K562 (cell line): ENCODE measurements at regions not wholly inside any gene's neighbourhood (a gene's known extent, or its start where the extent isn't known, plus 50 kb on each side); places are given as distances from the start of the nearest gene placed in this dataset.

ENCODE experiments used
- ATAC-seq: fragments of 200-7000 bp; cut with Tn5 transposase; 3 replicates; pipeline ENCODE4 v1.9.1; 2020; ENCODE audit warnings: moderate library complexity
- BruUV-seq: library from RNA; stranded (reverse); fragments of 400-500 nt; replicated peaks from 2 replicates; lab custom pipeline; 2021; lab: Mats Ljungman, UMichigan
- CTCF ChIA-PET: fragments of 300-600 bp; formaldehyde crosslinking; extraction: SDS; loops from one replicate; lab custom pipeline; 2021; ENCODE audit warnings: low intra/inter-chr PET ratio; lab: Yijun Ruan, JAX
- POLR2A ChIA-PET: fragments of 300-600, 350-650 bp; sonication (Branson Sonifier 250); formaldehyde crosslinking; extraction: SDS; loops from one replicate; lab custom pipeline; 2021; ENCODE audit warnings: antibody characterized with exemption, inconsistent platforms; lab: Yijun Ruan, JAX
- DNase-seq, 4 experiments: peaks; one replicate each; pipeline versions ENCODE4 v3.0.0 to v3.0.0-alpha.2; 2011 to 2018; ENCODE audit warnings: low spot score in 3 of 4, mixed read lengths in 3 of 4; ENCODE audit errors: extremely low read depth in 1 of 4
- FAIRE-seq: peaks from 2 replicates; lab custom pipeline; 2011; peaks lifted over from hg19 to GRCh38; lab: Jason Lieb, UNC
- H2AFZ ChIP-seq: 2 replicates; pipeline ENCODE4 v1.6.0; 2011; ENCODE audit warnings: low read depth, low read length, control low read depth, inconsistent platforms
- H3K27ac ChIP-seq: fragments of 200-600 bp; 3 replicates; pipeline ENCODE4 v1.8.0; 2011; ENCODE audit warnings: low read depth, mild to moderate bottlenecking, control low read depth, inconsistent platforms, low read length, moderate library complexity, mixed read lengths; ENCODE audit errors: extremely low read depth
- H3K27me3 ChIP-seq, 2 experiments: fragments of 300-600 bp in 1 of 2; 2 replicates in 1 of 2; 3 replicates in 1 of 2; pipeline versions ENCODE4 v1.6.0 to v1.8.0; 2011; ENCODE audit warnings: inconsistent platforms in 2 of 2, low read length in 2 of 2, mild to moderate bottlenecking in 1 of 2, mixed read lengths in 1 of 2, moderate library complexity in 1 of 2; ENCODE audit not compliant: control insufficient read depth in 2 of 2, insufficient read depth in 2 of 2
- H3K36me3 ChIP-seq: fragments of 300-600 bp; 3 replicates; pipeline ENCODE4 v1.8.0; 2011; ENCODE audit warnings: mild to moderate bottlenecking, low read length, inconsistent platforms; ENCODE audit not compliant: control insufficient read depth, insufficient read depth
- H3K4me1 ChIP-seq, 2 experiments: fragments of 200-600 bp in 1 of 2; replicated peaks in 1 of 2; 2 replicates in 1 of 2; 3 replicates in 1 of 2; pipeline versions ENCODE4 v1.5.1 to v1.8.0; 2011; ENCODE audit warnings: inconsistent platforms in 2 of 2, low read length in 2 of 2, mild to moderate bottlenecking in 1 of 2, mixed read lengths in 1 of 2, moderate library complexity in 1 of 2; ENCODE audit not compliant: control insufficient read depth in 2 of 2, insufficient read depth in 2 of 2
- H3K4me2 ChIP-seq: 2 replicates; pipeline ENCODE4 v1.6.1; 2011; ENCODE audit warnings: low read length, control low read depth, inconsistent platforms, mixed read lengths; ENCODE audit not compliant: insufficient read depth
- H3K4me3 ChIP-seq: fragments of 200-600 bp; sonication (generic), shearing (Covaris generic); 2 replicates; pipeline ENCODE4 v1.5.1; 2016; ENCODE audit warnings: control low read depth, inconsistent platforms
- H3K79me2 ChIP-seq: fragments of 200-600 bp; 3 replicates; pipeline ENCODE4 v1.8.0; 2011; ENCODE audit warnings: low read length, inconsistent platforms; ENCODE audit not compliant: control insufficient read depth, insufficient read depth
- H3K9ac ChIP-seq, 2 experiments: 2 replicates each; pipeline versions ENCODE4 v1.6.0 to v1.6.1; 2011; ENCODE audit warnings: low read depth in 2 of 2, low read length in 2 of 2, control low read depth in 1 of 2, inconsistent platforms in 1 of 2, mild to moderate bottlenecking in 1 of 2, mixed read lengths in 1 of 2; ENCODE audit not compliant: insufficient read depth in 1 of 2
- H3K9me1 ChIP-seq: one replicate; pipeline ENCODE4 v1.6.0; 2011; ENCODE audit warnings: inconsistent platforms, mild to moderate bottlenecking, low read length, moderate library complexity; ENCODE audit not compliant: control insufficient read depth, insufficient read depth
- H3K9me3 ChIP-seq: replicated peaks from 2 replicates; pipeline ENCODE4 v1.5.1; 2011; ENCODE audit warnings: low read depth, low read length, inconsistent platforms; ENCODE audit not compliant: control insufficient read depth, insufficient read depth
- H4K20me1 ChIP-seq: replicated peaks from 2 replicates; pipeline ENCODE4 v1.6.1; 2011; ENCODE audit warnings: low read length, inconsistent platforms, mixed read lengths; ENCODE audit not compliant: control insufficient read depth, insufficient read depth
- DACH1 ChIP-seq: fragments of 450-650 bp; IDR thresholded peaks from 2 replicates; pipeline ENCODE4 v1.6.1; 2018; ENCODE audit not compliant: partially characterized antibody
- DIDO1 ChIP-seq: fragments of 450-650 bp; IDR thresholded peaks from 2 replicates; pipeline ENCODE4 v1.6.1; 2016; ENCODE audit warnings: low read depth, missing biosample characterization, missing genetic modification characterization
- FOXM1 ChIP-seq, 2 experiments: fragments of 450-650 bp in 1 of 2; sonication (generic) in 1 of 2; formaldehyde crosslinking in 1 of 2; IDR thresholded peaks; 2 replicates each; pipeline versions ENCODE4 v1.6.1 to v1.9.0; 2017 to 2022; ENCODE audit warnings: low read depth in 2 of 2, mild to moderate bottlenecking in 2 of 2, missing genetic modification reagents in 1 of 2, moderate library complexity in 1 of 2
- MCM2 ChIP-seq: fragments of 450-650 bp; IDR thresholded peaks from 2 replicates; pipeline ENCODE4 v1.6.1; 2017; ENCODE audit warnings: low read depth, mild to moderate bottlenecking
- MCM7 ChIP-seq, 2 experiments: fragments of 450-650 bp; IDR thresholded peaks; 2 replicates each; pipeline ENCODE4 v1.6.1; 2016 to 2018
- MTF1 ChIP-seq: fragments of 250-450 bp; sonication (Bioruptor Pico); IDR thresholded peaks from 2 replicates; pipeline ENCODE4 v1.9.0; 2021; ENCODE audit warnings: moderate library complexity, mild to moderate bottlenecking, inconsistent platforms, borderline replicate concordance
- NCOA6 ChIP-seq: fragments of 450-650 bp; IDR thresholded peaks from 2 replicates; pipeline ENCODE4 v1.6.1; 2017; ENCODE audit warnings: mild to moderate bottlenecking
- PML ChIP-seq: IDR thresholded peaks from 2 replicates; pipeline ENCODE4 v1.6.1; 2012; ENCODE audit warnings: low read length, inconsistent platforms
- POLR2B ChIP-seq: fragments of 450-650 bp; IDR thresholded peaks from 2 replicates; pipeline ENCODE4 v1.6.1; 2018; ENCODE audit warnings: low read depth; ENCODE audit not compliant: partially characterized antibody
- SMC3 ChIP-seq: conservative IDR thresholded peaks from 2 replicates; pipeline ENCODE4 v1.6.1; 2011; ENCODE audit warnings: low read depth, low read length, improper control_type of control experiment; ENCODE audit not compliant: insufficient read depth
- TAF15 ChIP-seq: fragments of 200-400 bp; formaldehyde crosslinking; IDR thresholded peaks from 2 replicates; pipeline ENCODE4 v1.6.1; 2017; ENCODE audit warnings: mild to moderate bottlenecking, low read depth, low read length, moderate library complexity
- ZBTB1 ChIP-seq: sonication (generic); formaldehyde crosslinking; IDR thresholded peaks from 2 replicates; pipeline ENCODE4 v1.8.1; 2023; ENCODE audit warnings: missing genetic modification reagents, low read depth, mild to moderate bottlenecking, borderline replicate concordance
- ZC3H11A ChIP-seq: IDR thresholded peaks from 2 replicates; pipeline ENCODE4 v1.6.1; 2012; ENCODE audit warnings: low read depth, low read length, improper control_type of control experiment
- ZNF143 ChIP-seq: sonication (generic); formaldehyde crosslinking; IDR thresholded peaks from 2 replicates; pipeline ENCODE4 v1.9.0; 2022; ENCODE audit warnings: mild to moderate bottlenecking, missing genetic modification reagents
- WGBS: fragments of 100-300 bp; shearing (Covaris generic); methylation state at CpG from one replicate; pipeline ENCODE4 v1.1.6; 2016; ENCODE audit warnings: low coverage, mixed read lengths; ENCODE audit not compliant: insufficient coverage; ENCODE audit errors: missing lambda C conversion rate; 5-methylcytosine and 5-hydroxymethylcytosine counted together
- in situ Hi-C: fragments of 300-500 bp; cut with MboI; formaldehyde crosslinking; loops from 4 replicates; pipeline ENCODE4 v1.15.0; 2018; ENCODE audit warnings: inconsistent platforms, mixed read lengths
- intact Hi-C: fragments of 100-400 bp; cut with micrococcal nuclease; formaldehyde crosslinking; loops from 2 replicates; pipeline ENCODE4 v1.14.2; 2022
- TF ChIP-seq, protein P1 (sequence below), 2 experiments: IDR thresholded peaks; 2 replicates each; pipeline ENCODE4 v1.6.1; 2011; ENCODE audit warnings: borderline replicate concordance in 1 of 2, control low read depth in 1 of 2, low read depth in 1 of 2, low read length in 1 of 2, mild to moderate bottlenecking in 1 of 2, mixed read lengths in 1 of 2, moderate library complexity in 1 of 2; ENCODE audit not compliant: insufficient read depth in 1 of 2, insufficient read length in 1 of 2, poor library complexity in 1 of 2, severe bottlenecking in 1 of 2; ENCODE audit errors: extremely low read depth in 1 of 2
- TF ChIP-seq, protein P2 (sequence below), 3 experiments: IDR thresholded peaks in 2 of 3; conservative IDR thresholded peaks in 1 of 3; 2 replicates each; pipeline ENCODE4 v1.5.1; 2011 to 2012; ENCODE audit warnings: low read length in 3 of 3, mild to moderate bottlenecking in 3 of 3, control low read depth in 2 of 3, improper control_type of control experiment in 1 of 3, inconsistent platforms in 1 of 3, low read depth in 1 of 3, mixed read lengths in 1 of 3, moderate library complexity in 1 of 3; ENCODE audit not compliant: insufficient read depth in 2 of 3
- TF ChIP-seq, protein P3 (sequence below): fragments of 450-650 bp; formaldehyde crosslinking; IDR thresholded peaks from 2 replicates; pipeline ENCODE4 v1.4.0; 2020; ENCODE audit warnings: mild to moderate bottlenecking, moderate library complexity
- TF ChIP-seq, protein P4 (sequence below): sonication (generic); formaldehyde crosslinking; IDR thresholded peaks from 2 replicates; pipeline ENCODE4 v1.9.0; 2022; ENCODE audit warnings: mild to moderate bottlenecking, missing genetic modification reagents

DNA sequence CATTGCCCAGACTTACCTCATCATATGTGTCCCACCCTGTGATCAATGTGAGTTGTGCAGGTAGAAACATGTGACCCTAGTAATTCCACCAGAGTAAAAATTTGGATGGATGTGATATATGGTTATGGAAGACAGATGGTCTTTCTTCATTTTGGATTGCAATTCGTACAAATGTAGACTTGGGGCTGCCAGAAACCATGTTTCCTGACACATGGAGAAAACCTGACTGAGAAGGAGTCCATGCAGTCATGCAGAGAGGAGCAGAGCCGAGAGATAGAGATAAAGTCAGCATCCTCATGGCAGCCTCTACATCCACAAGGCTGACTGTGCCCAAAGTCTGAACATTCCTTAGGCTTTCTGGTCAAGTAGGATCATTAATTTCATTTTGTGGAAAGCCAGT lies 678.1 kb upstream of the KIRREL3 start:
- H3K4me1 ChIP-seq, result no peaks in the 10 kb centered on the region
- DNase-seq (no peak), FAIRE-seq (no peak), ATAC-seq (no peak)
- WGBS, result 0% methylated on average over 1 of the region's 2 CpGs
- intact Hi-C loops, result no loop called here
- ChIA-PET POLR2A (no interaction called here), CTCF (no interaction called here)
- no peak overlapping the region for H3K4me2 ChIP-seq
- H3K9me1 ChIP-seq, result no peaks in the 10 kb centered on the region
- H3K27ac ChIP-seq, result no peak overlapping the region
- H2AFZ ChIP-seq, result no peak overlapping the region
- H3K79me2 ChIP-seq, result no peaks in the 10 kb centered on the region
- BruUV-seq, result no TSS peak
- H3K36me3 ChIP-seq, result no peaks in the 10 kb centered on the region
- no peaks in the 10 kb centered on the region; the same call in 1 of the 2 replicates for H3K9me3 ChIP-seq
- in situ Hi-C loops, result no loop called here
- no peaks in the 10 kb centered on the region for H4K20me1 ChIP-seq
- no peak overlapping the region for H3K4me3 ChIP-seq
- no peaks in the 10 kb centered on the region for H3K27me3 ChIP-seq
- no peak overlapping the region for H3K9ac ChIP-seq
- TF ChIP-seq DIDO1 (tag) (no peak), ZC3H11A (no peak), NCOA6 (no peak), MCM2 (no peak), MTF1 (CRISPR knock-in tag) (no peak), MCM7 (IDR thresholded peaks at IDR 0.05) (no peak), FOXM1 (IDR thresholded peaks at IDR 0.05; ENCODE audit: low read depth) (no peak), FOXM1 (CRISPR knock-in tag; IDR thresholded peaks at IDR 0.05; ENCODE audit: low read depth) (no peak), ZNF143 (CRISPR knock-in tag) (no peak), SMC3 (no peak), PML (no peak), POLR2B (no peak), DACH1 (no peak), ZBTB1 (CRISPR knock-in tag) (no peak), TAF15 (no peak)
- TF ChIP-seq, protein P1, sequence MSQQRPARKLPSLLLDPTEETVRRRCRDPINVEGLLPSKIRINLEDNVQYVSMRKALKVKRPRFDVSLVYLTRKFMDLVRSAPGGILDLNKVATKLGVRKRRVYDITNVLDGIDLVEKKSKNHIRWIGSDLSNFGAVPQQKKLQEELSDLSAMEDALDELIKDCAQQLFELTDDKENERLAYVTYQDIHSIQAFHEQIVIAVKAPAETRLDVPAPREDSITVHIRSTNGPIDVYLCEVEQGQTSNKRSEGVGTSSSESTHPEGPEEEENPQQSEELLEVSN (IDR thresholded peaks at IDR 0.05; ENCODE audit: borderline replicate concordance in 1 of 2, extremely low read depth in 1 of 2, insufficient read depth in 1 of 2, insufficient read length in 1 of 2, low read depth in 1 of 2, low read length in 1 of 2, poor library complexity in 1 of 2, severe bottlenecking in 1 of 2), result no peak
- TF ChIP-seq, protein P2, sequence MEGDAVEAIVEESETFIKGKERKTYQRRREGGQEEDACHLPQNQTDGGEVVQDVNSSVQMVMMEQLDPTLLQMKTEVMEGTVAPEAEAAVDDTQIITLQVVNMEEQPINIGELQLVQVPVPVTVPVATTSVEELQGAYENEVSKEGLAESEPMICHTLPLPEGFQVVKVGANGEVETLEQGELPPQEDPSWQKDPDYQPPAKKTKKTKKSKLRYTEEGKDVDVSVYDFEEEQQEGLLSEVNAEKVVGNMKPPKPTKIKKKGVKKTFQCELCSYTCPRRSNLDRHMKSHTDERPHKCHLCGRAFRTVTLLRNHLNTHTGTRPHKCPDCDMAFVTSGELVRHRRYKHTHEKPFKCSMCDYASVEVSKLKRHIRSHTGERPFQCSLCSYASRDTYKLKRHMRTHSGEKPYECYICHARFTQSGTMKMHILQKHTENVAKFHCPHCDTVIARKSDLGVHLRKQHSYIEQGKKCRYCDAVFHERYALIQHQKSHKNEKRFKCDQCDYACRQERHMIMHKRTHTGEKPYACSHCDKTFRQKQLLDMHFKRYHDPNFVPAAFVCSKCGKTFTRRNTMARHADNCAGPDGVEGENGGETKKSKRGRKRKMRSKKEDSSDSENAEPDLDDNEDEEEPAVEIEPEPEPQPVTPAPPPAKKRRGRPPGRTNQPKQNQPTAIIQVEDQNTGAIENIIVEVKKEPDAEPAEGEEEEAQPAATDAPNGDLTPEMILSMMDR (IDR thresholded peaks at IDR 0.05 in 2 of 3, conservative IDR thresholded peaks at IDR 0.05 in 1 of 3; ENCODE audit: insufficient read depth in 2 of 3, low read depth in 1 of 3, low read length in 3 of 3), result no peak
- TF ChIP-seq, protein P3, sequence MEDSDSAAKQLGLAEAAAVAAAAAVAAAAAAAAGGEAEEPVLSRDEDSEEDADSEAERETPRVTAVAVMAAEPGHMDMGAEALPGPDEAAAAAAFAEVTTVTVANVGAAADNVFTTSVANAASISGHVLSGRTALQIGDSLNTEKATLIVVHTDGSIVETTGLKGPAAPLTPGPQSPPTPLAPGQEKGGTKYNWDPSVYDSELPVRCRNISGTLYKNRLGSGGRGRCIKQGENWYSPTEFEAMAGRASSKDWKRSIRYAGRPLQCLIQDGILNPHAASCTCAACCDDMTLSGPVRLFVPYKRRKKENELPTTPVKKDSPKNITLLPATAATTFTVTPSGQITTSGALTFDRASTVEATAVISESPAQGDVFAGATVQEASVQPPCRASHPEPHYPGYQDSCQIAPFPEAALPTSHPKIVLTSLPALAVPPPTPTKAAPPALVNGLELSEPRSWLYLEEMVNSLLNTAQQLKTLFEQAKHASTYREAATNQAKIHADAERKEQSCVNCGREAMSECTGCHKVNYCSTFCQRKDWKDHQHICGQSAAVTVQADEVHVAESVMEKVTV (CRISPR knock-in tag), result no peak
- TF ChIP-seq, protein P4, sequence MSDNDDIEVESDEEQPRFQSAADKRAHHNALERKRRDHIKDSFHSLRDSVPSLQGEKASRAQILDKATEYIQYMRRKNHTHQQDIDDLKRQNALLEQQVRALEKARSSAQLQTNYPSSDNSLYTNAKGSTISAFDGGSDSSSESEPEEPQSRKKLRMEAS (CRISPR knock-in tag), result no peak
- TF ChIP-seq, all 486 proteins: peak for 0
